ENCODE measurements at regions not wholly inside any gene's neighbourhood (a gene's known extent, or its start where the extent isn't known, plus 50 kb on each side); places are given as distances from the start of the nearest gene placed in this dataset.

DNA sequence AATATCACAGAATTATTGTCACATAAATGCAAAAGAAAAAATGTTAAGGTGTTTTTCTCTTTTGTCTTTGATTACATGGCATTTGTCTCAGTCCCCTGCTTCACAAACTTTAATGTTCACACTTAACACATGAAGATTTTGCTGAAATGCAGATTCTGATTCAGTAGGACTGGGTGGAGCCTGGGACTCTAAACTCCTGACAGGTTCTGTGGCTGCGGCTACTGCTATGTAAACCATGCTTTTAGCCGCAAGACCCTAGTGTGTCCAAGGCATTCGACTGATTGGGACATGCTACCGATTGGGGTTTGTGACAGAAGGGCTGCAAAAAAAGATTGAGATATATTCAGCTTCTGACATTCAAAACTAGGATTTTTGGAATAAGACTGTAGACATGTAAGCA is 72.6 kb upstream of the SLC35F4 start:
- no peak overlapping the region for H2BK15ac ChIP-seq (ENCODE audit: low read length)
- FAIRE-seq (no peak), DNase-seq (ENCODE audit: low read depth in 1 of 2, low spot score in 2 of 2) (no peak)
- H3K9ac ChIP-seq (replicated peaks in 1 of 4; ENCODE audit: extremely low read depth in 1 of 4, low read depth in 3 of 4, low read length in 3 of 4) = no peak overlapping the region
- H3K79me2 ChIP-seq (ENCODE audit: control insufficient read depth in 1 of 2, insufficient read depth in 2 of 2, low read length in 2 of 2) = no peaks in the 10 kb centered on the region
- no peak overlapping the region for H3K4ac ChIP-seq (replicated peaks; ENCODE audit: insufficient read length, low read depth, low read length)
- no peaks in the 10 kb centered on the region for H3K36me3 ChIP-seq (ENCODE audit: control insufficient read depth in 2 of 4, insufficient read depth in 4 of 4, low read length in 3 of 4)
- H3K14ac ChIP-seq (ENCODE audit: insufficient read length) = no peak overlapping the region
- POLR2A ChIA-PET (ENCODE audit: partially characterized antibody) = no interaction called here
- no peak overlapping the region for H4K91ac ChIP-seq (replicated peaks; ENCODE audit: insufficient read length, low read length)
- CTCF ChIA-PET (ENCODE audit: partially characterized antibody) = no interaction called here
- H3K23me2 ChIP-seq (ENCODE audit: low read depth, low read length) = no peaks in the 10 kb centered on the region; the same call in 1 of the 2 replicates
- H3K9me3 ChIP-seq (ENCODE audit: insufficient read depth in 2 of 2, low read depth in 1 of 2, low read length in 1 of 2) = no peaks in the 10 kb centered on the region
- no peaks in the 10 kb centered on the region for H4K20me1 ChIP-seq (replicated peaks in 1 of 2; ENCODE audit: control insufficient read depth in 1 of 2, insufficient read depth in 2 of 2, low read length in 2 of 2)
- 91% methylated on average over 4 of the region's 4 CpGs; no CpG with 5 or more reads in 1 of the 2 experiments for WGBS, 2 experiments (ENCODE audit: extremely low coverage in 1 of 2, insufficient coverage in 1 of 2, insufficient read length in 1 of 2, insufficient replicate concordance in 2 of 2, low coverage in 1 of 2, low lambda C conversion rate in 2 of 2, missing lambda C conversion rate in 1 of 2)
- no peak overlapping the region for H3K18ac ChIP-seq (ENCODE audit: extremely low read depth, low read length)
- no peak overlapping the region for H2BK12ac ChIP-seq (ENCODE audit: low read depth, low read length)
- no peak overlapping the region for H3K4me3 ChIP-seq (ENCODE audit: extremely low read depth in 1 of 4, insufficient read depth in 2 of 4, low read depth in 3 of 4, low read length in 4 of 4)
- H4K5ac ChIP-seq (ENCODE audit: insufficient read length, low read depth, low read length) = no peak overlapping the region
- H3K56ac ChIP-seq (replicated peaks; ENCODE audit: insufficient read length, low read depth, low read length) = no peak overlapping the region
- H3K23ac ChIP-seq (ENCODE audit: insufficient read length) = no peak overlapping the region
- H2BK5ac ChIP-seq (ENCODE audit: low read depth, low read length) = no peak overlapping the region
- no peak overlapping the region for H2AK5ac ChIP-seq (ENCODE audit: low read depth, low read length)
- no peaks in the 10 kb centered on the region for H3K79me1 ChIP-seq (ENCODE audit: low read depth, low read length)
- no peak overlapping the region for H4K8ac ChIP-seq (ENCODE audit: extremely low read depth, insufficient read depth, low read length)
- no peak overlapping the region for H2BK20ac ChIP-seq (ENCODE audit: low read length)
- H3K4me2 ChIP-seq (ENCODE audit: insufficient read depth in 1 of 2, low read depth in 2 of 2, low read length in 2 of 2) = no peak overlapping the region
- peaks cover 0 to 5% (median under 1%) of the 10 kb centered on the region in 4 experiments; a peak in 3 of 7 replicates for H3K4me1 ChIP-seq (replicated peaks in 1 of 4; ENCODE audit: control insufficient read depth in 3 of 4, insufficient read depth in 4 of 4, low read length in 3 of 4)
- no peak for TF ChIP-seq TAF7 (optimal IDR thresholded peaks at IDR 0.05; ENCODE audit: borderline replicate concordance, low read depth, low read length)
- TF ChIP-seq SP4 (IDR thresholded peaks at IDR 0.05; ENCODE audit: low read length) = no peak
- TF ChIP-seq RAD21 (IDR thresholded peaks at IDR 0.05 in 1 of 2, conservative IDR thresholded peaks at IDR 0.05 in 1 of 2; ENCODE audit: low read depth in 2 of 2, low read length in 2 of 2) = no peak
- no peak for TF ChIP-seq ZNF274 (IDR thresholded peaks at IDR 0.05; ENCODE audit: borderline replicate concordance, extremely low read depth, low read length)
- TF ChIP-seq, protein P1, sequence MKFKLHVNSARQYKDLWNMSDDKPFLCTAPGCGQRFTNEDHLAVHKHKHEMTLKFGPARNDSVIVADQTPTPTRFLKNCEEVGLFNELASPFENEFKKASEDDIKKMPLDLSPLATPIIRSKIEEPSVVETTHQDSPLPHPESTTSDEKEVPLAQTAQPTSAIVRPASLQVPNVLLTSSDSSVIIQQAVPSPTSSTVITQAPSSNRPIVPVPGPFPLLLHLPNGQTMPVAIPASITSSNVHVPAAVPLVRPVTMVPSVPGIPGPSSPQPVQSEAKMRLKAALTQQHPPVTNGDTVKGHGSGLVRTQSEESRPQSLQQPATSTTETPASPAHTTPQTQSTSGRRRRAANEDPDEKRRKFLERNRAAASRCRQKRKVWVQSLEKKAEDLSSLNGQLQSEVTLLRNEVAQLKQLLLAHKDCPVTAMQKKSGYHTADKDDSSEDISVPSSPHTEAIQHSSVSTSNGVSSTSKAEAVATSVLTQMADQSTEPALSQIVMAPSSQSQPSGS (IDR thresholded peaks at IDR 0.05; ENCODE audit: low read length) = no peak
- no peak for TF ChIP-seq EP300 (IDR thresholded peaks at IDR 0.05; ENCODE audit: borderline replicate concordance in 1 of 2, low read depth in 2 of 2, low read length in 2 of 2)
- TF ChIP-seq CHD2 (IDR thresholded peaks at IDR 0.05; ENCODE audit: low read length) = no peak
- no peak for TF ChIP-seq TCF12 (IDR thresholded peaks at IDR 0.05; ENCODE audit: low read depth, low read length)
- no peak for TF ChIP-seq JUND (IDR thresholded peaks at IDR 0.05; ENCODE audit: low read length)
- no peak for TF ChIP-seq MAFK (IDR thresholded peaks at IDR 0.05; ENCODE audit: low read depth, low read length)
- no peaks in the 10 kb centered on the region for H3K27me3 ChIP-seq (replicated peaks in 1 of 4; ENCODE audit: control insufficient read depth in 3 of 4, extremely low read depth in 1 of 4, insufficient read depth in 3 of 4, low read length in 3 of 4)
- peak overlapping the region; percentile 42; the same call in 1 of the 2 replicates for H2AFZ ChIP-seq (ENCODE audit: low read length)
- H3K27ac ChIP-seq (ENCODE audit: low read depth, low read length) = no peak overlapping the region
- H2BK120ac ChIP-seq (replicated peaks; ENCODE audit: low read depth, low read length) = no peak overlapping the region

Measured in H1 (cell line).